Fibroblast of mammary gland (primary cell): ENCODE measurements at regions not wholly inside any gene's neighbourhood (a gene's known extent, or its start where the extent isn't known, plus 50 kb on each side); places are given as distances from the start of the nearest gene placed in this dataset.

Source experiments
- DNase-seq: peaks from one replicate; pipeline ENCODE4 v3.0.0-alpha.2; 2010; ENCODE audit warnings: low read depth
- H3K4me3 ChIP-seq: 2 replicates; pipeline ENCODE4 v1.5.1; 2011; ENCODE audit warnings: low read depth, mild to moderate bottlenecking, low read length, moderate library complexity; ENCODE audit not compliant: control insufficient read depth
- CTCF ChIP-seq: conservative IDR thresholded peaks from 2 replicates; pipeline ENCODE4 v1.5.1; 2011; ENCODE audit warnings: low read depth, low read length, inconsistent platforms; ENCODE audit not compliant: control insufficient read depth, insufficient read depth

DNA sequence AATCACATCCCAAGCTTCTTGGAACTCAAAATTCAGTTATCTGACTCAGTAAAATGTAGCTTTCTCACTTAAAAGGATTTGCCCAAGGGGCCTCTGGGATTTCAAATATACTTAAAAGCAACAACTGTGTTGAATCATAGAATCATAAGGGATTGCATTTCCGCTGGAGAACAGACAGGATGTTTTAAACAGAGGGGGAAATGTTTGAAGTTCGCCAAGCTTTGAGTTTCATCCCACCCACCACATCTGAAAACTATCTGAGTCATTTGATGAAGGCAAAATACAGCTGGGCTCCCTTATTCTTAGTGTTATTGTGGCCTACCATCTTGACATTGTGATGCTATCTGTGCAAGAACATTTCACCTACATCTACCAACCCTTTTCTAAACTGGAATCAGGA, 73.5 kb downstream of the PPP1R2C start:
- DNase-seq: peak; percentile 83
- TF ChIP-seq CTCF: no peak
- H3K4me3 ChIP-seq: no peak overlapping the region

- DNase-seq: no peak
- TF ChIP-seq CTCF: no peak
- no peak overlapping the region for H3K4me3 ChIP-seq
Observed at GRCh38 chrX:42697544-42697943, 80.4 kb downstream of the PPP1R2C start.

DNA sequence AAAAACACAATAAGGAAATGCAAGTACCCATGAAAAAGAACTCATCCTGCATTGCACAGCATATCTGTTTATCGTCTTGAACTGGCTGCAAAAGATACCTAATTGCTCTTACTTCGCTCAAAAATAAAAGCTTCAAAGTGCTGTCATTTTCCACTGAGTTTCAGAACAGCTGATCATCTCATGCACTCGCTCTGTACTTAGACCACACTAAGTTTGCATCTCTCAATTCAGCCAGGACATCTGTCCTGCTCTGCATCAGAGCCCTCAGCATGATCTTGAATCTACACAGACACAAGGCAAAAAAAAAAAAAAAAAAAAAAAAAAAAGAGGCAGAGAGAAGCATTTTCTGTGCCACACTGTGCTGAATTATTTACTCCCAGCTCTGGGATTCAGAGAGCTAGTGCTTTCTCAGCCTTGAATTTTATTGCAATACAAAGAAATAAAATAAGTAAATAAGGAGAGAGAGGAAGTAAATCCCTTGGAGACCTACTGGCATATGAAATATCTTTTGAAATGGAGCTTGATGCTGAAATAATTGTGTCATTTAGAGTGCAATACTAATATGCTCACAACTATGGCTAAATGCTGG, 81.3 kb downstream of the PPP1R2C start:
- H3K4me3 ChIP-seq: no peak overlapping the region
- no peak for TF ChIP-seq CTCF
- DNase-seq: no peak

DNA sequence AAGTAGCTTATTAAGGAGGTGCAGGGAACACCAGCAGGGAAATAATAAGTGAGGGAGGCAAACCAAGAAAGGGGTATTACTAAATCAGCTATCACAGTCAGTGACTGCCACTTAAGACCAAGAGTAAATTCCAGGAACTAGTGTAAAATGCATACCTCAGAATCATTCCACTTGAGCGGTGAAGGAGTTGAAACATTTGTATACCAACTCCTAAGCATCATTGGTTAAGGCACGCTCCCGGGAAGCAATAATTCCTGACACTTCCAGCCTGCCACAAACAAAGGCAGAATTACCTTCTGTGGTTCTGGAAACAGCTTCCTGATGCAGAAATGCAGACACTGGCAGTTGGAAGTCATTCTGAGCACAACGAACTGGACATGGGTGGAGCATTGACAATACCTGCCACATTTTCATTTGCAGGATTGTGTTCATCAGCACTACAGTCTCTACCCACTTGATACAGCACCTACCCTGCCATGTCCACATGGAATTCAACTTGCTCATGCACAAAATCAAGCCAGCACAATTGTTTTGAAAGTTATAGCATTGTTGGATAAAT, 82.1 kb downstream of the PPP1R2C start:
- no peak for DNase-seq
- no peak for TF ChIP-seq CTCF
- H3K4me3 ChIP-seq: no peak overlapping the region

DNA sequence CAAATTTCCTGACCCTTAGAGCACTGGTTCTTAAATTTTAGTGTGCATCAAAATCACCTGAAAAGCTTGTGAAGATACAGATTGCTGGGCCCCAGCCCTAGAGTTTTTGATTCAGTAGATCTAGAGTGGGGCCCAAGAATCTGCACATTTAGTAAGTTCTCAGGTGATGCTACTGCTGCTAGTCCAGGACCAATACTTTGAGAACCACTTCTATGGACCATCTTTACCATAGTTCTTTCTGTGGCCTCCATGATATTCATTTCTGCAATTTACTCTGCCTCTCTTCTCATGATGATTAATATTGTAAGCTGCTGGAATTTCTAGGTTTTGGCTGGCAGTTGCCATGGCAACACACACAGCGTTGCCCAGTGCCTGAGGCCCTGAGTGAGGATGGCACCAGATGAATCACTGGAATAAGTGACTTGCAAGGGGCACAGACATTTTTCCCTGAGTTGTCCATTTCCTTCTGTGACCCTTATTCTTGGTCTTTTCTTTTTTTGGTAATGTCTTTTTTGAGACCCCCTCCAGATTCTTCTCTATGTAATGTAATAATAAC, 83.6 kb downstream of the PPP1R2C start:
- DNase-seq: no peak
- no peak overlapping the region for H3K4me3 ChIP-seq

DNA sequence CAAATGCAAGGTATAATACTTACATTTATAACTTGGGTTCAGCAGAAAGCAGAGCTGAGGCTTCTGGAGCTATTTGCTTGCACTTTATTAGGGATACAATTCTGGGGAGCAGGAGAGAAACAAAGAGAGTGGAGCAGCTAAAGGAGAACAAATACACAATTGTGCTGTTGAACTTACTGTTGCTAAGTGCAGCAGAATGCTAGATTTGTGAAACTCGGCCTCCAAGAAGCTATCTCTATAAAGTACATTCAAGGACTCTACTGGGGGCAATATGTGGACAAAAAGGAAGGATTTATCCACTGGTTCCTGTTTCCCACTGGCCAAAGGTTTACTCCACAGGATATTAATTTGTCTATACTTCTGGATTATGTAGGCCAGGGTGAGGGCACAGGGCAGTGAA, 86.8 kb downstream of the PPP1R2C start:
- no peak for TF ChIP-seq CTCF
- DNase-seq: no peak
- H3K4me3 ChIP-seq: no peak overlapping the region

More for the DNA sequence above, 83.6 kb downstream of the PPP1R2C start:
- TF ChIP-seq CTCF: no peak
